ENCODE measurements at regions not wholly inside any gene's neighbourhood (a gene's known extent, or its start where the extent isn't known, plus 50 kb on each side); places are given as distances from the start of the nearest gene placed in this dataset.

DNA sequence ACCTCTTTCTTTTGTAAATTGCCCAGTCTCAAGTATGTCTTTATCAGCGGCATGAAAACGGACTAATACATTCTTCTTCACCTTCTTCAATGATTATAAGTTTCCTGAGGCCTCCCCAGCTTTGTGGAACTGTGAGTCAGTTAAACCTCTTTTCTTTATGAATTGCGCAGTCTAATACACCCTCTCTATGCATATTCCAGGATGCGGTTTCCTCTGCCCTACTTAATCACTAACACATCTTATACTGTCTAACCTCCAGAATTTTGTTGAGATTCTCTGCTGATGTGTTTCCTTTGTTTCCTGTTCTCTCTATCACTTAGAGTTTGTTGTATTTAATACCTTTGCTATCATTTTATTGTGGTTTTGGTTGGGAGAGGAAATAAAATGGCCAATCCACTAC lies 145.4 kb downstream of the AEBP2 start:
- Histone ChIP-seq H3K27ac (ENCODE audit: insufficient read depth, low read length) (no peak overlapping the region), H3K36me3 (ENCODE audit: control insufficient read depth, insufficient read depth, low read length) (no peaks in the 10 kb centered on the region), H2AFZ (ENCODE audit: low read length) (no peak overlapping the region), H4K20me1 (ENCODE audit: control insufficient read depth, extremely low read depth, insufficient read depth, low read length) (no peaks in the 10 kb centered on the region), H3K9ac (ENCODE audit: insufficient read depth, low read length) (no peak overlapping the region), H3K9me3 (ENCODE audit: control insufficient read depth, insufficient read depth, low read depth, low read length) (no peaks in the 10 kb centered on the region), H3K4me1 (ENCODE audit: control insufficient read depth, extremely low read depth, insufficient read depth, low read length) (no peaks in the 10 kb centered on the region), H3K4me2 (ENCODE audit: extremely low read depth, insufficient read depth, low read length) (no peak overlapping the region), H3K27me3 (ENCODE audit: control insufficient read depth, insufficient read depth, low read length) (no peaks in the 10 kb centered on the region), H3K4me3 (replicated peaks in 1 of 4; ENCODE audit: control extremely low read depth in 1 of 4, insufficient read depth in 1 of 4, low read depth in 3 of 4, low read length in 4 of 4) (no peak overlapping the region), H3K79me2 (ENCODE audit: control insufficient read depth, insufficient read depth, low read length) (no peaks in the 10 kb centered on the region)
- TF ChIP-seq, protein P1, sequence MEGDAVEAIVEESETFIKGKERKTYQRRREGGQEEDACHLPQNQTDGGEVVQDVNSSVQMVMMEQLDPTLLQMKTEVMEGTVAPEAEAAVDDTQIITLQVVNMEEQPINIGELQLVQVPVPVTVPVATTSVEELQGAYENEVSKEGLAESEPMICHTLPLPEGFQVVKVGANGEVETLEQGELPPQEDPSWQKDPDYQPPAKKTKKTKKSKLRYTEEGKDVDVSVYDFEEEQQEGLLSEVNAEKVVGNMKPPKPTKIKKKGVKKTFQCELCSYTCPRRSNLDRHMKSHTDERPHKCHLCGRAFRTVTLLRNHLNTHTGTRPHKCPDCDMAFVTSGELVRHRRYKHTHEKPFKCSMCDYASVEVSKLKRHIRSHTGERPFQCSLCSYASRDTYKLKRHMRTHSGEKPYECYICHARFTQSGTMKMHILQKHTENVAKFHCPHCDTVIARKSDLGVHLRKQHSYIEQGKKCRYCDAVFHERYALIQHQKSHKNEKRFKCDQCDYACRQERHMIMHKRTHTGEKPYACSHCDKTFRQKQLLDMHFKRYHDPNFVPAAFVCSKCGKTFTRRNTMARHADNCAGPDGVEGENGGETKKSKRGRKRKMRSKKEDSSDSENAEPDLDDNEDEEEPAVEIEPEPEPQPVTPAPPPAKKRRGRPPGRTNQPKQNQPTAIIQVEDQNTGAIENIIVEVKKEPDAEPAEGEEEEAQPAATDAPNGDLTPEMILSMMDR (conservative IDR thresholded peaks at IDR 0.05 in 1 of 2, IDR thresholded peaks at IDR 0.05 in 1 of 2; ENCODE audit: low read depth in 1 of 2, low read length in 2 of 2), result no peak
- TF ChIP-seq EZH2 (IDR thresholded peaks at IDR 0.05; ENCODE audit: low read length, missing control alignments), result no peak
- DNase-seq (ENCODE audit: low read depth in 2 of 2), result no peak

DNA sequence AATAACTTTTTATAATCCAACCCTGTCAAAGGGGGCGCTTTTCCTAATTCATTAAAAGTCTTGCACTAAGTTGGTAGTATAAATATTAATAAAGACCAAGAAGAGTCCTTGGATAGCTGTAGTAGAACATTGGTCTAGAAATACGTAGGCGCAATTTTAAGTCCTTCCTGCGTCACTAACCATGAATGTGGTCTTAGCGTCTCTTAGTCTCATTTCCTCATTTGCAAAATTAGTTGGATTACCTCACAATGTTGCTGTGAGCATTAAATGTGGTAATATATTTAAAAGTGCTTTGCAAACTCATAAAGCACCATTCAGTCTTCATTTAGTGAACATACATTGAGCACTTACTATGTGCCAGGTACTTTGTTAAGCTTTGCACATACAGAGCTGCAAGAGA lies 149.7 kb downstream of the AEBP2 start:
- no peak overlapping the region for H3K4me2 ChIP-seq (ENCODE audit: extremely low read depth, insufficient read depth, low read length)
- no peaks in the 10 kb centered on the region for H3K27me3 ChIP-seq (ENCODE audit: control insufficient read depth, insufficient read depth, low read length)
- no peak overlapping the region for H3K9ac ChIP-seq (ENCODE audit: insufficient read depth, low read length)
- H2AFZ ChIP-seq (ENCODE audit: low read length), result no peak overlapping the region
- no peaks in the 10 kb centered on the region for H3K36me3 ChIP-seq (ENCODE audit: control insufficient read depth, insufficient read depth, low read length)
- TF ChIP-seq, protein P1 (conservative IDR thresholded peaks at IDR 0.05 in 1 of 2, IDR thresholded peaks at IDR 0.05 in 1 of 2; ENCODE audit: low read depth in 1 of 2, low read length in 2 of 2), result no peak
- no peak for TF ChIP-seq EZH2 (IDR thresholded peaks at IDR 0.05; ENCODE audit: low read length, missing control alignments)
- DNase-seq (ENCODE audit: low read depth in 2 of 2), result no peak
- no peaks in the 10 kb centered on the region for H4K20me1 ChIP-seq (ENCODE audit: control insufficient read depth, extremely low read depth, insufficient read depth, low read length)
- no peak overlapping the region for H3K4me3 ChIP-seq (replicated peaks in 1 of 4; ENCODE audit: control extremely low read depth in 1 of 4, insufficient read depth in 1 of 4, low read depth in 3 of 4, low read length in 4 of 4)
- no peaks in the 10 kb centered on the region for H3K79me2 ChIP-seq (ENCODE audit: control insufficient read depth, insufficient read depth, low read length)
- no peaks in the 10 kb centered on the region for H3K4me1 ChIP-seq (ENCODE audit: control insufficient read depth, extremely low read depth, insufficient read depth, low read length)
- no peaks in the 10 kb centered on the region for H3K9me3 ChIP-seq (ENCODE audit: control insufficient read depth, insufficient read depth, low read depth, low read length)
- H3K27ac ChIP-seq (ENCODE audit: insufficient read depth, low read length), result no peak overlapping the region

DNA sequence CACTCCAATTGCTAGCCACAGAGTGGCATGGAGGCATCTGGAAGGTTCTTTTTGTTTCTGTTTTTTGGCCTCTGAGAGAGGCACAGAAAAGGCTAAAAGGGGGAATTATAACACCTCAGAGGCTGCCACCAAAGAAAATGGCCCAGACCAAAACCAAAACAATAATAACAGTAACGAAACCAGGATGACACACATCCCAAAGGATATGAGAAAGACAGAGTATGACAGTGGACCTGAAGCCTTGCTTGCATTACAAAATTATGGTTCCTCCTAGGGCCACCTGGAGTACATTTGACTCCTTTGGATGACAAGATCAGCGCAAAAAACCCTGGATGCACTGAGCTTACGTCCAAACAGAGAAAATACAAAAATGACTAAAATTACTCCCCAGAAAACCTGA lies 152.7 kb downstream of the AEBP2 start:
- Histone ChIP-seq H3K9me3 (ENCODE audit: control insufficient read depth, insufficient read depth, low read depth, low read length) (no peaks in the 10 kb centered on the region), H3K4me3 (replicated peaks in 1 of 4; ENCODE audit: control extremely low read depth in 1 of 4, insufficient read depth in 1 of 4, low read depth in 3 of 4, low read length in 4 of 4) (no peak overlapping the region), H3K27me3 (ENCODE audit: control insufficient read depth, insufficient read depth, low read length) (no peaks in the 10 kb centered on the region), H3K4me1 (ENCODE audit: control insufficient read depth, extremely low read depth, insufficient read depth, low read length) (no peaks in the 10 kb centered on the region), H2AFZ (ENCODE audit: low read length) (no peak overlapping the region), H3K4me2 (ENCODE audit: extremely low read depth, insufficient read depth, low read length) (no peak overlapping the region), H3K27ac (ENCODE audit: insufficient read depth, low read length) (no peak overlapping the region), H3K9ac (ENCODE audit: insufficient read depth, low read length) (no peak overlapping the region), H4K20me1 (ENCODE audit: control insufficient read depth, extremely low read depth, insufficient read depth, low read length) (no peaks in the 10 kb centered on the region), H3K79me2 (ENCODE audit: control insufficient read depth, insufficient read depth, low read length) (no peaks in the 10 kb centered on the region), H3K36me3 (ENCODE audit: control insufficient read depth, insufficient read depth, low read length) (no peaks in the 10 kb centered on the region)
- no peak for DNase-seq (ENCODE audit: low read depth in 2 of 2)
- TF ChIP-seq, protein P1 (conservative IDR thresholded peaks at IDR 0.05 in 1 of 2, IDR thresholded peaks at IDR 0.05 in 1 of 2; ENCODE audit: low read depth in 1 of 2, low read length in 2 of 2), result no peak
- TF ChIP-seq EZH2 (IDR thresholded peaks at IDR 0.05; ENCODE audit: low read length, missing control alignments), result no peak

Data from fibroblast of lung (primary cell).